ENCODE measurements at regions not wholly inside any gene's neighbourhood (a gene's known extent, or its start where the extent isn't known, plus 50 kb on each side); places are given as distances from the start of the nearest gene placed in this dataset.

DNA sequence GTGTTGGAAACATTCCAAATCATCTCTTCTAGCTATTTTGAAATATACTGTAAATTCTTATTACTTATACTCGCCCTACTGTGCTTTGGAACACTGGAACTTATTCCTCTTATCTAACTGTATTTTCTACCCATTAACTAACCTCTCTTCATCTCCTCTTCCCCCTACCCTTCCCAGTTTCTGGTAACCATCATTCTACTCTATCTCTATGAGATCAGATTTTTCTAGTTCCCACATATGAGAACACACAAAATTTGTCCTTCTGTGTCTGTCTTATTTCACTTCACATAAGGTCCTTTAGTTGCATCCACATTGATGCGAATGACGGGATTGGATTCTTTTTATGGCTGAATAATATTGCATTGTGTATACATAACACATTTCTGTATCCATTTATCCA lies 1003.8 kb upstream of the INTU start:
- 78% methylated on average over 3 of the region's 3 CpGs for WGBS

DNA sequence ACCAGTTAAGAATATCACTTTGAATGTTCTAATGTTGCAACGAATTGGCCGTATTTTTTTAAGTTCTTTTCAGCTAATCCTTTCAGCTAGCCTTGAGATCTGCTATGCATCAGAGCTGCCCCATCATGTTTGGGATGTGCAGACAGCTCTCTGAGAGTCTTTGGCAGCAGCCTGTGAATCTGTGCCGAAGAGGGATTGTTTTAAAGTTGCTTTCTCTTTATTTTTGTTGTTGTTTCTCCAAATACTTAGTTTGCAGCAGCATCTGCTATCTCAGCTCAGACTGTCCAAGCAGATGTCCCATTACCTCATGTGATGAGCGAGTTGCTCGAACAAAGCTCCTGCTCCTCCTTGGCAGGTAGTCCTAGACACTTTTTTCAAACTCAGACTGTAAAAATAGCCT lies 1002.5 kb upstream of the INTU start:
- WGBS: 59% methylated on average over 5 of the region's 5 CpGs
- Histone ChIP-seq H3K9me3 (ENCODE audit: control insufficient read depth in 4 of 4, low read length in 3 of 4) (no peaks in the 10 kb centered on the region), H3K9ac (ENCODE audit: low read depth in 1 of 2, low read length in 2 of 2) (no peak overlapping the region), H3K4me1 (ENCODE audit: control insufficient read depth in 4 of 4, insufficient read depth in 4 of 4, low read length in 3 of 4) (no peaks in the 10 kb centered on the region), H3K27me3 (ENCODE audit: control insufficient read depth in 4 of 4, insufficient read depth in 4 of 4, low read length in 3 of 4) (no peaks in the 10 kb centered on the region), H3K4me3 (ENCODE audit: low read depth in 1 of 3, low read length in 3 of 3) (no peak overlapping the region), H3K36me3 (ENCODE audit: control insufficient read depth in 4 of 4, insufficient read depth in 3 of 4, low read depth in 1 of 4, low read length in 3 of 4) (no peaks in the 10 kb centered on the region), H3K27ac (ENCODE audit: low read depth in 1 of 2, low read length in 2 of 2) (no peak overlapping the region)
- DNase-seq (ENCODE audit: low spot score): no peak
- TF ChIP-seq JUND (IDR thresholded peaks at IDR 0.05): no peak
- TF ChIP-seq GABPA (IDR thresholded peaks at IDR 0.05 in 1 of 2, conservative IDR thresholded peaks at IDR 0.05 in 1 of 2): no peak
- TF ChIP-seq RAD21 (IDR thresholded peaks at IDR 0.05): no peak
- no peak for TF ChIP-seq YY1 (IDR thresholded peaks at IDR 0.05)
- TF ChIP-seq, protein P1, sequence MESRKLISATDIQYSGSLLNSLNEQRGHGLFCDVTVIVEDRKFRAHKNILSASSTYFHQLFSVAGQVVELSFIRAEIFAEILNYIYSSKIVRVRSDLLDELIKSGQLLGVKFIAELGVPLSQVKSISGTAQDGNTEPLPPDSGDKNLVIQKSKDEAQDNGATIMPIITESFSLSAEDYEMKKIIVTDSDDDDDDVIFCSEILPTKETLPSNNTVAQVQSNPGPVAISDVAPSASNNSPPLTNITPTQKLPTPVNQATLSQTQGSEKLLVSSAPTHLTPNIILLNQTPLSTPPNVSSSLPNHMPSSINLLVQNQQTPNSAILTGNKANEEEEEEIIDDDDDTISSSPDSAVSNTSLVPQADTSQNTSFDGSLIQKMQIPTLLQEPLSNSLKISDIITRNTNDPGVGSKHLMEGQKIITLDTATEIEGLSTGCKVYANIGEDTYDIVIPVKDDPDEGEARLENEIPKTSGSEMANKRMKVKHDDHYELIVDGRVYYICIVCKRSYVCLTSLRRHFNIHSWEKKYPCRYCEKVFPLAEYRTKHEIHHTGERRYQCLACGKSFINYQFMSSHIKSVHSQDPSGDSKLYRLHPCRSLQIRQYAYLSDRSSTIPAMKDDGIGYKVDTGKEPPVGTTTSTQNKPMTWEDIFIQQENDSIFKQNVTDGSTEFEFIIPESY (IDR thresholded peaks at IDR 0.05): no peak
- TF ChIP-seq, protein P2, sequence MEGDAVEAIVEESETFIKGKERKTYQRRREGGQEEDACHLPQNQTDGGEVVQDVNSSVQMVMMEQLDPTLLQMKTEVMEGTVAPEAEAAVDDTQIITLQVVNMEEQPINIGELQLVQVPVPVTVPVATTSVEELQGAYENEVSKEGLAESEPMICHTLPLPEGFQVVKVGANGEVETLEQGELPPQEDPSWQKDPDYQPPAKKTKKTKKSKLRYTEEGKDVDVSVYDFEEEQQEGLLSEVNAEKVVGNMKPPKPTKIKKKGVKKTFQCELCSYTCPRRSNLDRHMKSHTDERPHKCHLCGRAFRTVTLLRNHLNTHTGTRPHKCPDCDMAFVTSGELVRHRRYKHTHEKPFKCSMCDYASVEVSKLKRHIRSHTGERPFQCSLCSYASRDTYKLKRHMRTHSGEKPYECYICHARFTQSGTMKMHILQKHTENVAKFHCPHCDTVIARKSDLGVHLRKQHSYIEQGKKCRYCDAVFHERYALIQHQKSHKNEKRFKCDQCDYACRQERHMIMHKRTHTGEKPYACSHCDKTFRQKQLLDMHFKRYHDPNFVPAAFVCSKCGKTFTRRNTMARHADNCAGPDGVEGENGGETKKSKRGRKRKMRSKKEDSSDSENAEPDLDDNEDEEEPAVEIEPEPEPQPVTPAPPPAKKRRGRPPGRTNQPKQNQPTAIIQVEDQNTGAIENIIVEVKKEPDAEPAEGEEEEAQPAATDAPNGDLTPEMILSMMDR (IDR thresholded peaks at IDR 0.05; ENCODE audit: low read depth, low read length, missing input control): no peak
- no peak for TF ChIP-seq FOXA2 (IDR thresholded peaks at IDR 0.05)
- no peak for TF ChIP-seq FOXA1 (IDR thresholded peaks at IDR 0.05)

More for the DNA sequence above, 1003.8 kb upstream of the INTU start:
- H3K27me3 ChIP-seq (ENCODE audit: control insufficient read depth in 4 of 4, insufficient read depth in 4 of 4, low read length in 3 of 4): no peaks in the 10 kb centered on the region
- no peaks in the 10 kb centered on the region for H3K36me3 ChIP-seq (ENCODE audit: control insufficient read depth in 4 of 4, insufficient read depth in 3 of 4, low read depth in 1 of 4, low read length in 3 of 4)
- H3K9me3 ChIP-seq (ENCODE audit: control insufficient read depth in 4 of 4, low read length in 3 of 4): no peaks in the 10 kb centered on the region
- H3K27ac ChIP-seq (ENCODE audit: low read depth in 1 of 2, low read length in 2 of 2): no peak overlapping the region
- no peak for DNase-seq (ENCODE audit: low spot score)
- no peak overlapping the region for H3K9ac ChIP-seq (ENCODE audit: low read depth in 1 of 2, low read length in 2 of 2)
- no peak overlapping the region for H3K4me3 ChIP-seq (ENCODE audit: low read depth in 1 of 3, low read length in 3 of 3)
- TF ChIP-seq TAF1 (conservative IDR thresholded peaks at IDR 0.05) (no peak), YY1 (IDR thresholded peaks at IDR 0.05) (no peak), EGR1 (IDR thresholded peaks at IDR 0.05; ENCODE audit: low read depth in 2 of 2) (no peak), HNF4A (conservative IDR thresholded peaks at IDR 0.05) (no peak), NR2F2 (IDR thresholded peaks at IDR 0.05) (no peak), JUND (IDR thresholded peaks at IDR 0.05) (no peak), RXRA (IDR thresholded peaks at IDR 0.05) (no peak), FOXA1 (IDR thresholded peaks at IDR 0.05) (no peak), RAD21 (IDR thresholded peaks at IDR 0.05) (no peak), FOXA2 (IDR thresholded peaks at IDR 0.05) (no peak), SP1 (IDR thresholded peaks at IDR 0.05) (no peak), HNF4G (IDR thresholded peaks at IDR 0.05) (no peak)
- TF ChIP-seq, protein P1 (IDR thresholded peaks at IDR 0.05): no peak
- TF ChIP-seq, protein P3, sequence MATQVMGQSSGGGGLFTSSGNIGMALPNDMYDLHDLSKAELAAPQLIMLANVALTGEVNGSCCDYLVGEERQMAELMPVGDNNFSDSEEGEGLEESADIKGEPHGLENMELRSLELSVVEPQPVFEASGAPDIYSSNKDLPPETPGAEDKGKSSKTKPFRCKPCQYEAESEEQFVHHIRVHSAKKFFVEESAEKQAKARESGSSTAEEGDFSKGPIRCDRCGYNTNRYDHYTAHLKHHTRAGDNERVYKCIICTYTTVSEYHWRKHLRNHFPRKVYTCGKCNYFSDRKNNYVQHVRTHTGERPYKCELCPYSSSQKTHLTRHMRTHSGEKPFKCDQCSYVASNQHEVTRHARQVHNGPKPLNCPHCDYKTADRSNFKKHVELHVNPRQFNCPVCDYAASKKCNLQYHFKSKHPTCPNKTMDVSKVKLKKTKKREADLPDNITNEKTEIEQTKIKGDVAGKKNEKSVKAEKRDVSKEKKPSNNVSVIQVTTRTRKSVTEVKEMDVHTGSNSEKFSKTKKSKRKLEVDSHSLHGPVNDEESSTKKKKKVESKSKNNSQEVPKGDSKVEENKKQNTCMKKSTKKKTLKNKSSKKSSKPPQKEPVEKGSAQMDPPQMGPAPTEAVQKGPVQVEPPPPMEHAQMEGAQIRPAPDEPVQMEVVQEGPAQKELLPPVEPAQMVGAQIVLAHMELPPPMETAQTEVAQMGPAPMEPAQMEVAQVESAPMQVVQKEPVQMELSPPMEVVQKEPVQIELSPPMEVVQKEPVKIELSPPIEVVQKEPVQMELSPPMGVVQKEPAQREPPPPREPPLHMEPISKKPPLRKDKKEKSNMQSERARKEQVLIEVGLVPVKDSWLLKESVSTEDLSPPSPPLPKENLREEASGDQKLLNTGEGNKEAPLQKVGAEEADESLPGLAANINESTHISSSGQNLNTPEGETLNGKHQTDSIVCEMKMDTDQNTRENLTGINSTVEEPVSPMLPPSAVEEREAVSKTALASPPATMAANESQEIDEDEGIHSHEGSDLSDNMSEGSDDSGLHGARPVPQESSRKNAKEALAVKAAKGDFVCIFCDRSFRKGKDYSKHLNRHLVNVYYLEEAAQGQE (IDR thresholded peaks at IDR 0.05): no peak
- TF ChIP-seq, protein P2 (IDR thresholded peaks at IDR 0.05; ENCODE audit: low read depth, low read length, missing input control): no peak
- TF ChIP-seq, protein P4, sequence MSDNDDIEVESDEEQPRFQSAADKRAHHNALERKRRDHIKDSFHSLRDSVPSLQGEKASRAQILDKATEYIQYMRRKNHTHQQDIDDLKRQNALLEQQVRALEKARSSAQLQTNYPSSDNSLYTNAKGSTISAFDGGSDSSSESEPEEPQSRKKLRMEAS (IDR thresholded peaks at IDR 0.05): no peak
- TF ChIP-seq, protein P5, sequence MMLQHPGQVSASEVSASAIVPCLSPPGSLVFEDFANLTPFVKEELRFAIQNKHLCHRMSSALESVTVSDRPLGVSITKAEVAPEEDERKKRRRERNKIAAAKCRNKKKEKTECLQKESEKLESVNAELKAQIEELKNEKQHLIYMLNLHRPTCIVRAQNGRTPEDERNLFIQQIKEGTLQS (IDR thresholded peaks at IDR 0.05): no peak
- H3K4me1 ChIP-seq (ENCODE audit: control insufficient read depth in 4 of 4, insufficient read depth in 4 of 4, low read length in 3 of 4): no peaks in the 10 kb centered on the region
